ENCODE measurements at regions not wholly inside any gene's neighbourhood (a gene's known extent, or its start where the extent isn't known, plus 50 kb on each side); places are given as distances from the start of the nearest gene placed in this dataset.

DNA sequence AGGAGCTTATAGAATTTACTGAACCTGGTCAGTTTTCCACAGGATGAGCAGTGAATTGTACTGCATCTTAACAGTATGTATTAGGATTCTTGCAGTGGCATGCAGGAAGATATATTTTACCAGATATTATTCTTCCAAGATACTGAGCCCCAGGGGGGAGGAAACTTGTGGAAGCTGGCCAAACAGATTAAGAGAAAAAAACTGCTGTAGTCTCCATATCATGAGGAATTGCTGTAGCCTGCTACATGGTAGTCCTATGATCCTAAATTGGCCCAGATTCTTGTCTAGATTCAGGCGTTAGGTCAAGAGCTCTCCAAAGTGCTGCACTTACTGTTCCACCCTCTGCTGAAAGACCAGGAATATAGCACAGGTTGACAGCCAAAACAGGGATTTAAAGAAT, 275.5 kb upstream of the TAS2R1 start:
- DNase-seq, result no peak

DNA sequence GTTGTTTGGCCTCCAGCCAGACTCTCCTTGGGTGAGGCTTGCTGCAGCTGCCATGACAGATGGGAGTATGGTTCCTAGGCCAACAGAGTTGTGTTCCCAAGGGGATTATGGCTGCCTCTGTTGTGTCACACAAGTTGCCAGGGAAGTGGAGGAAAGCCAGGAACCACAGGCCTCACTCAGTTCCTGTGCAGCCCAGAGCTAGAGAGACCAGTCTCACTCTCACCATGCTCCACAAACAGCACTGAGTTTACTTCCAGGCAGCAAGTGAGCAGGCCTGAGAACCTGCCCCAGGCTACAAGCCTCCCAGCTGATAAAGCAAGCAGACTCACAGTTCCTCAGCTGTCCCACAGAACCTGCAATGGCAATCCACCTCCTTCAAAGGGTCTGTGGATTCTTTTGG, 273.6 kb upstream of the TAS2R1 start:
- DNase-seq, result peak; percentile 93

DNA sequence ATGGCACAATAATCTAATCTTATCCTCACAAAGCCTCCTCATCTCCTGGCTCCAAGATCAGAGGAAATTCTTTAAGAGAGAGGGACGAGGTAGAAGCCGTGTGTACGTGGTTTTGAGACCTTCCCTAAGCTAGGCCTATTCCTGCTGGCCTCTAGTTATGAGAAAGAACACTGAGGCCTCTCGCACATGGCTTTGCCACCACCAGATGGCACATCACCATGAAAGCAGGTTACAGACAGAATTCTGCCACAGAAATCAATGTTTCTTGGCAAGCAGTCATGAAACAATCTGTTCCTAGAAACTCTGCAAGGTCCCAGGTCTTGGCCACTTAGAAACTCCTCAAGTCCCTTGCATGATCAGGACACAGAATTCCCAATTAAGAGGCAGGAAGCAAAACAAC, 268.2 kb upstream of the TAS2R1 start:
- peak; percentile 58 for DNase-seq

DNA sequence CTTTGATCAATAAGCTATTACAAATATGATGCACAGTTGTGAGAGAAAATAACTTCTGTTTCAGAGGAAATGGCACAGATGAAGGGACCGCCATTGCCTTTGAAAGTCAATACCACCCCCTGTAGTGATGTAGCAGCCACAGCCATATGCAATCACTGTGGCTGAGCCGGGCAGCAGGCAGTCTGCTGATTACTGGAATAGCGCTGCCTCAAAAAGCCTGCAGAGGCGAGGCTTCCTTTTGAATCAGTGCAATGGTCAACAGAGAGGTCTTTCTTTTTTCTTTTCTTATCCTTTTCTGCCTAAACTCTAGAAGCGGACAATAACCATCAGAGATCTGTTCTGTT, 265.1 kb upstream of the TAS2R1 start:
- no peak for DNase-seq

DNA sequence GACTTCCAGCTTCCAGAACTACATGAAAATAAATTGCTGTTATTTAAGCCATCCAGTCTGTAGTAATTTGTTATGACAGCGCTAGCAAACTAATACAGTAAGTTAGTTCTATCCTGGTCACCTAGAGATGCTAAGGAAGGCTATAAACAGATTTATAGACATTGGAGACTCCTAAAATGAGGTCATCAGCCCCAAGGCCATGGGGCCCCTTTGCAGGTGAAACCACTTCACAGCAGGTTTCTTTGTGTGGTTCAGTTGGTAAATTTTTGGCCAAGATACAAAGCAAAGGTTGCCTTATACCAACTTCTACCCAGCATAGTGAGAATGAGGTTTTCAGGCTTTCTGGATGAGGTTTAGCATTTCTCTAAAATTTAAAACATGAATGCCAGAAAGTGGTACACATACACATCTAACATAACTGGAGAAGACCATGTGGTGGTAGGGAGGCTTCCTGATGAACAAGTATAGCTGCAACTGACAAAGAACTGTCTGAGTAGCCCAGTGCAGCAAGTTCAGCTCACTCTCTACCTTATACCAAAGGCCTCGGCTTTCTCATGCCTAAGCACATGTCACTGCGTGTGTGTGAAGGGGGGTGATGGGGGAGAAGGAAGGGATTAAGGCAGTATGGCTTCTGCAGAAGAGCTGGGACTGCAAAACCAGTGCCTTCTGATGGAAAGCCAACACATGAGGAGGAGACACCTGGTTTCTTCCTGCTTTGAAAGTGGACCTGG, 264.6 kb upstream of the TAS2R1 start:
- DNase-seq, result no peak

DNA sequence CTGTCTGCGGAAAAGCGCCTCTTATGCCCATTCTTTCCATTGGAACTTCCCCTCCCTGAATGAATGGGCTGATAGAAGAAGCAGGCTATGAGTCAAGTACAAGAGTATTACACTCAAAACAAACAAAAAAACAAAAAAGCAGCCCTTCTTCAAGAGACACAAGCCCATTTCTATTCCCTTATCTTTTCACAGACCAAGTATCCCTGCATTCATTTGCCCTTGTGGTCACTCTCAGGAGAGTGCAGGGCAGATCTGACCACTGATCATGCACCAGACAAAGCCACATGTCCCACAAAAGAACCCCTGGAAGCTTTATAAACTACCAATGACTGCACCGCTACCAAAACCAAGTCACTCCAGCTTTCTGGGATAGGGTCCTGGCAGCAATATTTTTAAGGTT, 262.5 kb upstream of the TAS2R1 start:
- DNase-seq, result no peak

DNA sequence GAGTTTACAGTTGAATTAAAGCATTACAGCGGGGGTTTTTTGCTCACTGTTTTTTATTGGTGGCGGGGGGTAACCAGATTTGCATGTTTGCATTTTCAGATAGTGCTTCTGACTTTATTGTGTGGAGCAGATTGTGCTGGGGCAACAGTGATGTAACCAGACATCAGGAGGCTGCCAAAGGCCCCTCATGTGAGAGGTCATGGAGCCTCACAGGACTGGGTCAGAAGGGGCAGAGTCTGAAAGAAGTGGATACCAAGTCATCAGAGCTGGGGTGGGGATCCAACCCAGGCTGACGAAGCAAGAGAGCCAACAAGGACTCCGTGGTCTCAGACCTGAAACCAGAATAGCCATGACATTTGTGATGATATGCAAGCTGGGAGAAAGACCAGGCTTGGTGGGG, 259.4 kb upstream of the TAS2R1 start:
- DNase-seq, result no peak

DNA sequence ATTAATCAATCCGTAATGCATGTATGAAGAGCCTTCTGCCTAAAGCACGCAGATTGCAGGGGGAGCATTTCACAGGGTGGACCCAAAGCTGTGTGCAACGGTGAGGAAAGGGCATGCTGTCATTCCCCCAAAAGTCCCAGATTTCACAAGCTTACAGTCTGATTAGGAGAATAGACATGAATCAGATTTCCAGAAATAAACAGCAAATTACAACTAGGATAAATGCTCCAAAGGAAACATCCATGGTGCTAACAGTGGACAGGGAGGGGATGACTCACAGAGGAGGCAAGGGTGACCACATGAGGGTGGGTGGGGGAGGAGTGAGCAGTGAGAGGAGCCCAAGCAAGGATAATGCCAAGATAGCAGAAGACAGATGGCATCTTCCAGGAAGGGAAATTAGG, 258.4 kb upstream of the TAS2R1 start:
- DNase-seq, result no peak

DNA sequence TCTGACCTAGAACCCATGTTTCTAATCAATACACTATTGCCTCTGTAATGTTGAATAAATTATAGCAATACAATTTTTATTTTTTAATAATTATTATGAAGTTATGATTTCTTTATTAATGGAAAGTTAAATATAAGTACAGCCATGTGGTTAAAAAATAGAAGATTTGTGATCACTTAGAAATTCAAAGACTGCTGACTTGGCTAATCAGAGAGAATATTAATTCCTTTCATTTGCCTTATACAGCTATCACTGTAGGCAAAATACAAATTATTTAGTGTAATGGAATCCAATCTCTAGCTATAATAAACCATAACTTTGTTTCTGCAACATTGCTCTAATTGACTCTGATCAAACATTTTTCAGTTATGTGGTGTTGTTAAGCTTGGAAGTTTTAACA, 255.0 kb upstream of the TAS2R1 start:
- DNase-seq, result no peak

DNA sequence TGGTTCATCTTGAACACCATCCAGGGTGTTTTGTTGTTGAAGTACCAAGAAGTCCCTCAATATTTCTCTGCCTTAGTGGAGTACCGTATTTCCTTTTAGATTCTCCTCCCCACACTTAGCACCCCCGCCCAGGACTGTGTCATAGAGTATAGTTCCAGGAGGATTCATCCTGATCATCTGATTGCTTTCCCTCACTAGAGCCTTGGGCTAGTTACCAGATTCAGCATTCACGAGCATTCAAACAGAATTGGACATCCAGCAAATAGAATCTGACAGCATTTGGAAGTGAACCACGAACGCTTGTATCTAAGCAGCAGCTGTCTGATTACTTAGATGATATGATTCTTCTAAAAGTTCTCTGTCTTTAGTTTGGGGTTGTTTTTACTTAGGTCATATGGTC, 248.1 kb upstream of the TAS2R1 start:
- DNase-seq, result no peak

DNA sequence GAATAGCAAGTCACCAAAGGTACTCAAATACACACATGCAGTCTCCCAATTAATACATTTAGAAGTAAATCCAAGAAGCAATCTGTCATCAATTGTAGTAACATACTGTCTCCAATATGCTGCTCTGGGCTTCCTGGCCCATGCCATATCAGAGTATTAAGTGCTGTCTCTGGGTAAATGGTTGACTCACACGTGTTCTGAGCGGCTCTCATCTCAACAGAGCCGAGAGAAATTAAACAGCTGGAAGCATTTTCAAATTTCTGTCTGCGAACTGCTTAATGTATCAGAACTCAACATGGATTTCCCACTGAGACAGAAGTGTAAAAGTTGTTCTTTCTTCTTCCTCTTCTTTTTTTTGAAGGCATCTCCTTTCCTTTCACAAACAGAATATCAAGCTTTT, 247.3 kb upstream of the TAS2R1 start:
- no peak for DNase-seq

DNA sequence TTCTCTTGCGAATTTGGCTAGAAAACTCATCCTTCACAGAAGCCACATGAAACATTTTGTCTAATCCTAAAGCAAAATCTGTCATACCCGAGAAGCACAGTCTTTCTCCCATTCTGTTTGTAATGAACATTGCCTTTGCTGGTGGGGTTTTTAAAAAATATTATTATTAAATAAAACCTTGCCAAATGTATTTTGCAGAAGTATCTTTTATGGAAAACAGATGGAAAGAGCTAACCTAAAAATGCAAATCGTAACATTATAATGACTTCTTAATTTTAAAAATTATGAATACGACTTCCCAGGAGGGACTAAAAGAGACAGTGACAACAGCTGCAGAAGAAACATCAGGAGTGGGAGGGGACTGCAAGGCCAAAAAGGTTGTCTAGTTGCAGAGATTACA, 246.3 kb upstream of the TAS2R1 start:
- no peak for DNase-seq

DNA sequence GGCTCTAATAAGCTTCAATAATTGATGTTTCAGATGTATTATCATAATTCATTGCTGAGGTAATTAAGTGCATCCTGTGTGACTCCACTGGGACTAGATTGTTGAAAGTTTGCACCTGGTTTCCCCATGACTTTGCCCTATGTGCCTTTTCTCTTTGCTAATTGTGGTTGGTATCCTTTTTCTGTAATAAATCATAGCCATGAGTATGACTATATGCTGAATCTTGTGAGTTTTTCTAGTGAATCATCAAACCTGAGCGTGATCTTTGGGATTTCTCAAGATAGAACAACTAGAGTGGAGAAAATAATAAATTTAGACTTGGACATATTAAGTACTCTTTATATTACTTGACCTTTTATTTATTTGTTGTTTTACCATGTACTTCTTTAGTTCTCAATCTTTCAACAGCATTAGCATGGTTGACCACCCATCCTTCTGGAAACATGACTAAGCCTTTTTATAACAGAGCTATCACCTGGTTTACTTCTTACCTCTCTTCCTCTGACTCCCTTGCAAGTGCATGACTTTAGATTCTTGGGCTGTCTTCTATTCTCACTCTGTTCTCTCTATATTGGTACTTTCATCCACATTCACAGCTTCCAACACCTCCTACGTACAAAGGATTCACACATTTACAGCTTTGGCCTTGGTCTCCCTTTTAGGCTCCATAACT, 239.6 kb upstream of the TAS2R1 start:
- no peak for DNase-seq

DNA sequence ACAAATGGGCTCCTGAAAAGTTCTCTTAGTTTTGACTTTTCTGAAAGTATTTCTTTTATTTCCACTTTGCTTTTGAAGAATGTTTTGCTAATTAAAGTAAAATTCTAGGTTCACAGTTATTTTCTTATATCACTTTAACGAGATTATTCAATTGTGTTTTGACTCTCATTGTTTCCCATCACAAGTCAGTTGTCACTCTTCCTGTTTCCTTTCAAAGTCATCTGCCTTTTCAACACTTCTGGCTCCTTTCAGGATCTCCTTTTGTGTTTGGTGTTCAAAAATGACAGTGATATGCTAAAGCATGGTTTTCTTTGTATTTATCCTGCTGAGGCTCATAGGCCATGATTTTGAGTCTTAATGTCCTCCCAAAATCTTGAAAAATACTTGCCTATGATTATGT, 235.4 kb upstream of the TAS2R1 start:
- no peak for DNase-seq

DNA sequence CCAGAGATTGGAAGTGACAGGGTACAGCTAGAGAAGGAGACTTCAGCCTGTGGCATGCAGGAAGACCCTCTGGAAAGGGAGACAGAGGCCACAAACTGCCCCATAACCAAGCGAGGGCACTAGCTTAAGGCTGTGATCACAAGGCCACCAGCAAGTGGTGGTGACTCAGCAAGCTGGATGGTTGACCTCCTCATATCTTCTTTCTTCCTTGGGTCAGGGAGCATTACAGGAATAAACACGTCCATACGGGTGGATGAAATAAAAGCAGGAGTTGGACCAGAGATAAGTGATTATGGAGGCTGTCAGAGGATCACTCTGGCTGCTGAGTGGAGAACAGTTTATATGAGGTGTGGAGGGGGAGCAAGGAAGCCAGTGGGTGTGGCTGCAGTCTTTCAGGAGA, 234.6 kb upstream of the TAS2R1 start:
- DNase-seq, result no peak

DNA sequence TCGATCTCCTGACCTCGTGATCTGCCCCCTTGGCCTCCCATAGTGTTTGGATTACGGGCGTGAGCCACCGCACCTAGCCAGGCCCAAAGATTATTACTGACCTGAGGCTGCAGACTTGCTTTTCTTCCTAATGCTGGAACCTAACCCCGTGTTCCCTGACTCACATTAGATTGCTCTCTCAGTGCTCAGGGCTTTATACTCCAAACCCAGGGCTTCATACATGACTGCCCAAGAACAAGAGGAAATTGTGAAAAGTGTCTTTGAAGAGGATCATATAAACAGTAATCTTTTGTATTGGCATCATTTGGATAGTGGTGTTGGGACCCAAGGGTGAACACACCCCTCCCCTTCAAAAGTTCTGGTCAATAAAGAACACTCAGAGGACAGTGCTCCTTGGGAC, 233.3 kb upstream of the TAS2R1 start:
- DNase-seq, result no peak

DNA sequence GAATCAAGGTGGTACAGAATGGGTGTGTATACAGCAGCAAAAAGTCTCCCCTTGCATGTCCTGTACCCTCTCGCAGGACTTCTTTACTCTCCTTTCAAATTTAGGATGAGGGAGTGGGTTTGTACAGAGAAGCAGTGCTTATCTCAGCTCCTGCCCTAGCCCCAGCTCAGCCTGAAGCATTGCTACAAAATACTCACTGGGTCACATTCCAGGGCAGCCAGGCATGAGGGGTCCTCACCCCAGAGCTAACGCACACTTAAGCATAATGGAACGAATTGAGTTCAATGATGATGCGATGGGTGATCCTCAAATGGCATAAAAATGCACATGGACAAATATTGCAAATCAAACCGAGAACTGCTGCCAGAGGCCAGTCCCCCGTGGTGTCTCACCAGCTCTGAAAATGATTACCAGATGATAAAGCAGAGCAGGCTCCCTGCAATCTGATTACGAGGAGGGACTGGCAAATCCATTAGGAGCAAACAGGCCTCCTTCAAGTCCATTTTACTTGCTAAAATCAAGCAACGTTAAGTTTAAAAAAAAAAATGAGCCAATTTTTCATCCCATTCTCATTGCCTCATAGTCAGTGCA, 231.6 kb upstream of the TAS2R1 start:
- no peak for DNase-seq

DNA sequence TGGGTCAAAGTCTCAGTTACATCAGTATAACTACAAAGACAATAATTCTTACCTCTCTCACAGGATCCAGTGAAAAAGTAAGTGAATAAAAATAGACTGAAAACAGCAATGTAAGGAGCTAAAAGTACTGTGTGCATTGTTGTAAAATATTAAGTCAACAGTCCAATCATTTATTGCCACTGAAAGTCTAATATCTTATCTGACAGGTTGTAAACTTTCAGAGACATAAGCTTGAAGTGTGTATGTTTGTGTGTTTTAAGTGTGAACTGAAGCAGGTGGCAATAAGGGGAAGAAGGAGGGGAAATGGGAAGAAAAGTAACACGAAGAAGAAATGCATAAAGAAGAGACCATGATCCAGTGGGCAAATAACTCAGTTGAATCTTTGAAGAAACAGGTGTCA, 229.7 kb upstream of the TAS2R1 start:
- no peak for DNase-seq

DNA sequence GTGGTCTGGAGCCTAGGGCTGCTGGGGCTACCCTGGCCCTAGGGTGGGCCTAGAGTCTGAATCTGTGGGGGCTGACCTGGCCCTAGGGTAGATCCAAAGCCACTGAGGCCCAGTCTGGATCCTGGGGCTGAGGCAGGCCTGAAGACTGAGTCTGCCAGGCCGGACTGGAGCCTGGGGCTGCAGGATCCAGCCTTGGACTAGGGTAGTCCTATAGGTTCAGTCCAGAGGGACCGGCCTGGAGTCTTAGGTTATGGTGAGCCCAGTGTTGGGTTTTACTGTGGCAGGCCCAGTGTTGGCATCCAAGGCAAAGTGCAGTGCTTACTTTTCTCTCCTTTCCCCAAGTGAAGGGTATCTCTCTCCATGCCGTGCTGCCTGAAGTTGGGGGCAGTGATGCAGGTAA, 227.9 kb upstream of the TAS2R1 start:
- DNase-seq, result no peak

DNA sequence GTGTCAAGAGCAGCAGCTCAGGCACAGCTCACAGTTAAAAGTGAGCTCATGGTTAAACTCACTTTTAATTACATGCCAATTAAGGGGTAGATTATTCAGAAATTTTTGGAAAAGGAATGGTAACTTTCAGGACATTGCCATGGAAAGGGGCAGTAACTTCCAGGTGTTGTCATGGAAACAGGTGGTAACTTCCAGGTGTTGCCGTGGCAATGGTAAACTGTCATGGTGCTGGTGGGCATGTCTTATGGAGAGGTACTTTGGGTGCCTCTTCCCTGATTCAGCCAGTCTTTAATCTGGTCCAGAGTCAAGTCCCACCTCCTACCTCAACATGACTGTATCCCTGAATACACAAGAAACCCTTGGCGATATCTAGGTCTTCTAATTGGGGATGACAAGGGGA, 223.2 kb upstream of the TAS2R1 start:
- DNase-seq, result no peak

DNA sequence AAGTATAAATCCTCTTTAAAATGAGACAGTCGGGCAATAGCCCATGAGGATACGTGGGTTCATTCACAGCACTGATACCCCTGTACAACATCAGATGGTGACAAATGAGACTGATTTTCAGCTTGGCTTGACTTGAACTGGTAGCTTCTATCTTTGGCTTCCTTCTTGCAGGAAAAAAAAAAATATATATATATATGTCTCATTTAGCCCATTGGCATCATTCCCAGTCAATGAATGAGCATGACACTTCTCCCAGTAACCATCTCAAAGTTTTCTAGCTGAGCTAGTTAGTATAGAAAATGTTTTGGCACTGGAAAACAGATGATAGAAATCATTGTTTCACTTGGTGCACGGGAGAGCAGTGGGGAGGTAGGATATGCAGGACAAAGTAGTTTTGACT, 222.5 kb upstream of the TAS2R1 start:
- peak; percentile 30 for DNase-seq

DNA sequence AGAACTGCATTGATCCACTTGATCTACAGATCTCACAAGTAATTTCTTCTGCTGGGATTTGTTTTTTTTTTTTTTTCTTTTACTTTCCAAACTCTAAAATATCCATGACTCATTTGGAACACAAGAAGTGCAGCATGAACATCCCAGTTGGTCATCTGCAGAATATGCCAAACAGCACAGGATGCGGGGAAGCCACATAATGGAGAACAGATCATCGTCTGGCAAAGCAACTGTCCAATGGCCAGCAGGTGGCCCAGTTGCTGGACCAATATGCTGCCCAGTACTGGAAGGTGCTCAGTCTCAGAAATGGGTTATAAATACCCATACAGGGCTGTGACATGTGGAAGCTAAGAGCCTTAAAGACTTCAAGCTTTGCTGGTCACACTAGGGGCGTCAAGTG, 221.3 kb upstream of the TAS2R1 start:
- no peak for DNase-seq

DNA sequence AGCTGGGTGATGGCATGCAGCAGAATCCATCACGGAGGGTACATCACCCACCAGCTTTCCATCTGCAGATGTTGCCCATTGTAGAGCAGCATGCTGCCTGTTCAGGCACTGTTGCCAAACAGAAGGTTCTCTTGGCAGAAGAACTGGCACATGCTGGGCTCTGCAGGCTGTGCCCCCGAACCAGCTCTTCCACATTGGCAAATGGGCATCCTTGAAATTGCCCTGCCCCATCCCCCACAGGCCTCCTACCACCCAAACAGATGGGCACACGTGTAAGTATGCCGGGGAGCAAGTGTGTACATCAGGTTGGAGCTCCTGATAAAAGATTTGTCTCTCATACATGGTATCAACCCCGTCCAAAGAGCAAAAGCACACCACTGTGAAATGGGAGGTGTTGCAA, 220.3 kb upstream of the TAS2R1 start:
- no peak for DNase-seq

DNA sequence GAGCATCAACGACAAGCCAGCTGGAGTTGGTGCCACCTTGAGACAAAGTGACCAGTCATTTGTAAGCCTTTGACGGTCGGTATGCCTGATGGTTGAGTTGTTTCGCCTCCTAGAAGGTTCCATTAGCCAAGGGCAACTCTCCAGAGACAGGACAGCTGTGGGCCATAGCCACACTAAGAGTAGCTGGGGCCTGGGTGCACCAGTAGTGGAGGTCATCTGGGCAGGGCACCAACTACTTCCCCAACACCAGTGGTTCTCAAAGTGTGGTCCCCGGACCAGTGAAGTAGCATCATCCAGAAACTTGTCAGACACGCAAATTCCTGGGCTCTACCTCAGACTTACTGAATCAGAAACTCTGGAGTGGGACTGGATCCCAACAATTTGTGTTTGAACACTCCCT, 217.5 kb upstream of the TAS2R1 start:
- DNase-seq, result no peak

DNA sequence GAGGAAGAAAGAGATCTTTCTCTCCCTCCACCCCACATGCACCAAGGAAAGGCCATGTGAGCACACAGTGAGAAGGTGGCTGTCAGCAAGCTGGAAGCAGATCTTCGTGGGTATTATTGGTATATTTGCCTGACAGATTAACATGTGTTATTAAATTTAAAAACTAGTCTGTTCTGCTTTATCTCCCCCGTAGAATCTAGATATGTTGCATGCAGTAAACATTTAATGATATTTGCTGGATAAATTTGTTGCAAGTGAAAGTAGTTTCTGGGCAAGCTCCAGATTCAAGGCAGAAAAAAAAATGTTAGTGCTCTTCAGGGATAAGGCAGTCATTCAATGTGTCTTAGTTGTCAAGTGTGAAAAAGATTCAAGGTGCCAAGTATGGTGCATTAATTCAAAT, 215.0 kb upstream of the TAS2R1 start:
- DNase-seq, result no peak
